Adrenal gland (tissue), 5 donors: ENCODE measurements at regions not wholly inside any gene's neighbourhood (a gene's known extent, or its start where the extent isn't known, plus 50 kb on each side); places are given as distances from the start of the nearest gene placed in this dataset.

Experiments used
- CTCF ChIP-seq, 6 experiments: fragments of 450-650 bp in 4 of 6; fragments of 200-600 bp in 2 of 6; sonication (generic) in 1 of 6; IDR thresholded peaks; 1 replicate in 5 of 6; 2 replicates in 1 of 6; pipeline versions ENCODE4 v1.5.1 to v1.8.0; 2016 to 2021; ENCODE audit warnings: antibody characterized with exemption in 6 of 6, mild to moderate bottlenecking in 2 of 6, moderate library complexity in 1 of 6
- POLR2A ChIP-seq, 2 donors: fragments of 450-650 bp; IDR thresholded peaks; one replicate each; pipeline ENCODE4 v1.6.1; 2017; ENCODE audit warnings: antibody characterized with exemption in 2 of 2, mild to moderate bottlenecking in 2 of 2, moderate library complexity in 1 of 2
- donor health status: DM: no; HTN: no; CAD: no.

GRCh38 chr11:69902337-69902736 lies 83.1 kb upstream of the FGF3 start:
- no peak for TF ChIP-seq CTCF (IDR thresholded peaks at IDR 0.05)
- TF ChIP-seq POLR2A (IDR thresholded peaks at IDR 0.05): no peak
